ENCODE measurements at regions not wholly inside any gene's neighbourhood (a gene's known extent, or its start where the extent isn't known, plus 50 kb on each side); places are given as distances from the start of the nearest gene placed in this dataset.

- Histone ChIP-seq H3K79me2 (ENCODE audit: control insufficient read depth, insufficient read depth, low read length) (no peaks in the 10 kb centered on the region), H3K9me3 (ENCODE audit: control insufficient read depth, low read depth, low read length) (no peaks in the 10 kb centered on the region), H2AFZ (ENCODE audit: control insufficient read depth, low read length) (no peak overlapping the region), H3K36me3 (ENCODE audit: control insufficient read depth in 2 of 2, extremely low read depth in 1 of 2, insufficient read depth in 2 of 2, low read length in 2 of 2) (no peaks in the 10 kb centered on the region), H3K9ac (ENCODE audit: control insufficient read depth, extremely low read depth, insufficient read depth, low read length) (no peak overlapping the region), H3K4me1 (ENCODE audit: control insufficient read depth, extremely low read depth, insufficient read depth, low read length) (peaks cover 15% of the 10 kb centered on the region), H3K4me2 (ENCODE audit: control insufficient read depth, extremely low read depth, insufficient read depth, low read depth, low read length) (peak overlapping the region; percentile 18), H3K4me3 (ENCODE audit: control insufficient read depth in 2 of 3, extremely low read depth in 1 of 3, insufficient read depth in 2 of 3, low read depth in 1 of 3, low read length in 3 of 3) (no peak overlapping the region), H4K20me1 (ENCODE audit: control insufficient read depth, extremely low read depth, insufficient read depth, low read length) (no peaks in the 10 kb centered on the region), H3K9me1 (ENCODE audit: control insufficient read depth, extremely low read depth, insufficient read depth, low read length) (no peaks in the 10 kb centered on the region), H3K27ac (ENCODE audit: control insufficient read depth, insufficient read depth, low read length) (no peak overlapping the region), H3K27me3 (ENCODE audit: control insufficient read depth, extremely low read depth, insufficient read depth, low read length) (no peaks in the 10 kb centered on the region)
- dilution Hi-C loops (cut with MboI; ENCODE audit: extremely low pct_ligation_motif_present, low sequenced_read_pairs) = no loop called here
- FAIRE-seq (peak; percentile 67), DNase-seq (ENCODE audit: low read depth, low spot score) (no peak)
- TF ChIP-seq CTCF (optimal IDR thresholded peaks at IDR 0.05 in 1 of 3, IDR thresholded peaks at IDR 0.05 in 1 of 3, conservative IDR thresholded peaks at IDR 0.05 in 1 of 3; ENCODE audit: extremely low read depth in 1 of 3, insufficient read depth in 2 of 3, low read length in 3 of 3) (no peak), EZH2 (IDR thresholded peaks at IDR 0.05; ENCODE audit: low read length) (no peak)
Measured at GRCh38 chr15:94743668-94744067, 512.3 kb downstream of the MCTP2 start.

- Histone ChIP-seq H3K4me2 (ENCODE audit: control insufficient read depth, extremely low read depth, insufficient read depth, low read depth, low read length) (peak overlapping the region; percentile 12), H3K9me1 (ENCODE audit: control insufficient read depth, extremely low read depth, insufficient read depth, low read length) (no peaks in the 10 kb centered on the region), H3K9ac (ENCODE audit: control insufficient read depth, extremely low read depth, insufficient read depth, low read length) (no peak overlapping the region), H3K36me3 (ENCODE audit: control insufficient read depth in 2 of 2, extremely low read depth in 1 of 2, insufficient read depth in 2 of 2, low read length in 2 of 2) (no peaks in the 10 kb centered on the region), H4K20me1 (ENCODE audit: control insufficient read depth, extremely low read depth, insufficient read depth, low read length) (no peaks in the 10 kb centered on the region), H3K4me3 (ENCODE audit: control insufficient read depth in 2 of 3, extremely low read depth in 1 of 3, insufficient read depth in 2 of 3, low read depth in 1 of 3, low read length in 3 of 3) (no peak overlapping the region), H3K27me3 (ENCODE audit: control insufficient read depth, extremely low read depth, insufficient read depth, low read length) (no peaks in the 10 kb centered on the region), H3K4me1 (ENCODE audit: control insufficient read depth, extremely low read depth, insufficient read depth, low read length) (peaks cover 15% of the 10 kb centered on the region), H3K27ac (ENCODE audit: control insufficient read depth, insufficient read depth, low read length) (no peak overlapping the region), H2AFZ (ENCODE audit: control insufficient read depth, low read length) (no peak overlapping the region), H3K79me2 (ENCODE audit: control insufficient read depth, insufficient read depth, low read length) (no peaks in the 10 kb centered on the region), H3K9me3 (ENCODE audit: control insufficient read depth, low read depth, low read length) (no peaks in the 10 kb centered on the region)
- dilution Hi-C loops (cut with MboI; ENCODE audit: extremely low pct_ligation_motif_present, low sequenced_read_pairs) = no loop called here
- DNase-seq (ENCODE audit: low read depth, low spot score) (no peak), FAIRE-seq (no peak)
- TF ChIP-seq CTCF (optimal IDR thresholded peaks at IDR 0.05 in 1 of 3, IDR thresholded peaks at IDR 0.05 in 1 of 3, conservative IDR thresholded peaks at IDR 0.05 in 1 of 3; ENCODE audit: extremely low read depth in 1 of 3, insufficient read depth in 2 of 3, low read length in 3 of 3) = no peak
- no peak for TF ChIP-seq EZH2 (IDR thresholded peaks at IDR 0.05; ENCODE audit: low read length)
Measured at GRCh38 chr15:94744080-94744793, 512.9 kb downstream of the MCTP2 start.

Measured in keratinocyte (primary cell).